NCI-H526 treated with DMSO at 0.1 percent for 48 hours (cell line): ENCODE measurements at regions not wholly inside any gene's neighbourhood (a gene's known extent, or its start where the extent isn't known, plus 50 kb on each side); places are given as distances from the start of the nearest gene placed in this dataset.

Source experiments
- DNase-seq: peaks from one replicate; lab custom pipeline; 2025; lab: John Stamatoyannopoulos, UW

GRCh38 chr5:9681706-9682105, 51.6 kb upstream of the TAS2R1 start:
- no peak for DNase-seq
